HuH-7.5 (cell line): ENCODE measurements at regions not wholly inside any gene's neighbourhood (a gene's known extent, or its start where the extent isn't known, plus 50 kb on each side); places are given as distances from the start of the nearest gene placed in this dataset.

Source experiments
- DNase-seq: peaks from one replicate; pipeline ENCODE4 v3.0.0; 2011; ENCODE audit warnings: low spot score

DNA sequence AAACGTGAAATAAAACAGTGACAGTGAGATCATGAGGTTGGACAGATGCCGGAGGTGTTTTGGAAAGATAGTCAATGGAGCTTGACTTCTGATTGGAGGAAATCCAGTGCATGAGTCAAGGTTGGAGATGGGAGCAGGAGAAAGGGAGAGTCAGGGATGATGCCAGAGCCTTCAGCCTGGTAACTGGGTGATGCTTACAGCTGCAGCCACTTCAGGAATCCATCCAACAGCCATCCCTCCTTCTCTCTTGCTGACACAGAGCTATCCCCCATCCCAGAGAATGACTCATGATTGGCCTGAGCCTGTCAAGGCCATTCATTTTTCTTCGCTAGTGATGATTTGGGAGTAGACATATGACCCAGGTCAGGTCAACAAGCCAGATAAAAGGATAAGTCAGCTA, 112.8 kb downstream of the SAMD5 start:
- DNase-seq: no peak

- no peak for DNase-seq
Measured at GRCh38 chr6:147621961-147622360, 113.5 kb downstream of the SAMD5 start.

DNA sequence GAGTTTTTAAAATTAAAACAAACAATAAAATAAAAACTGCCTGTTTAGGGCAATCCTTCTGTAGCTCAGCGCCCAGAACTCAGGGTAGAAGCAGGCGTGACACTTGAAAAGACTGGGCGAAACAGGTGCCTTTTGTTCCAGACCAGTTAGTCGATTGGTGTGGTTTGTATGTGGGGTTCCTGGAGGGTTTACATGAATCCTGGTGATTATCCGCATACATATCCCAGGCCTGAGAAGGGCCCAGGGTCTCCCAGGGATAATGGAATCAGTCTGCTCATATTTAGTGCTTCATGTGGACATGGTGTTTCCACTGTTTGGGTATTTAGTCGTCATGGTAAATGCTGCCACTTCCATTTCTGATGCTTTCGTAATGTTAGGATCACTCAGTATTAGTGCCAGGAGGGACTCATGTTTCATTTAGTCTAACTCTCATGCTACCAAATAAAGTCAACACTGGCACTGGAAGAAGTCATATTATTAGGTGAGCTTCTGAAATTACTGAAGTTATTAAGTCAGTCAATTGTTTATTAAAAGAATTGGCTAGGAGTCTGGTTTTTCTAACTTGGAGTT, 116.5 kb downstream of the SAMD5 start:
- no peak for DNase-seq

- no peak for DNase-seq
Measured at GRCh38 chr6:147625946-147626345, 117.5 kb downstream of the SAMD5 start.

DNA sequence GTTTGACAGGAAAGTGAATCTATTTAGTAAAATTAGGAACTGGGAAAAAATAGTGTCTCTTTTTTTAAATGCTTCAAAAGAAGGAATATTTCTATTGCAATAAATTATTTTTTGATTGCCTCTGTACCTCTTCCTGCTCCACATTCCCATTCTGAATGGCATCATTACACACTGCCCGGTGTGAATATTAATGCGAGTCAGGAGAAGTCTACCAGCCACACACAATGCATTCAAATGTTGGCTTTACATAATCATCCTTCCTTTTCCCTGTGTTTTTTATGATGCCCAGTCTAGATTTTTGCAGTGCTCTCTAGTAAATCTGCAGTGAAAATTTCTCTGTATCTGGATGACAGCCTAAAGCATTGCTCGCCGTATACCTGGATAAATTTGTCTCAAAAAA, 118.9 kb downstream of the SAMD5 start:
- DNase-seq: no peak

DNA sequence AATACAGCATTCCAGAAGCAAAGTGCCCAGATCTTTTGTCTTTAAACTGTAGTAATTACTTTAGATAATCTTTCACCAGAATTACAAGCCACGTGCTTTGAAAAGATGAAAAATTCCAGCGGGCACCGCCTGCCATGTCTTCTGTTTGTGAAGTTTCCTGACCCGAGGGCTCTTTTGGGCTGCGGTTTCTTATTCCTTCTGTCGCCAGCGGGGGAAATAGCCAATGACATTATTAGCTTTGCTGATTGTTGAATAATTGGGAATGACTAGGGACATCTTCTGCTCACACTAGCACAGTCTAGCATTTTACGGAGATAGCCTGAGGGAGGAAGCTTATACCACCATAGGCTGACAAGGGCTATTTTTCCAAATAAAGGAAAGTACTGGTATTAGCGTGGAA, 124.7 kb downstream of the SAMD5 start:
- no peak for DNase-seq

- DNase-seq: no peak
Measured at GRCh38 chr6:147637620-147638195, 129.2 kb downstream of the SAMD5 start.

DNA sequence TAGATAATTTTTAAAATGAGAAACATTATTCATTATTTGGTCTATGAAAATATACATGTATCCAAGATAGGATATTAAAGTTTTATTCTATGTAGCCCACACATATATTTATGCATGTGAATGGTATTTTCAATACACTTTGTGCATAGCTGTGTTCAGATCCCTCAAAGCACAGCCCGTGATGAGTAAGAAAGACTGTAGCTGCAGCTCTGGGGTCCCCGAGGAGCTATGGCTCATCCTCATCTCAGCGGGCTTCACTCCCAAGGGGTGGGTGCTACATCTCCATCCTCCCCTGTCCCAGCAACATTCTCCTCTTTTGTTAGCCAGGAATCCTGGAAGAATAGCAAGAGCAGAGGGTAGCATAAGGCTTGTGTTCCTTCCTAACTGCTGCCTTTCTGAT, 130.8 kb downstream of the SAMD5 start:
- DNase-seq: no peak

DNA sequence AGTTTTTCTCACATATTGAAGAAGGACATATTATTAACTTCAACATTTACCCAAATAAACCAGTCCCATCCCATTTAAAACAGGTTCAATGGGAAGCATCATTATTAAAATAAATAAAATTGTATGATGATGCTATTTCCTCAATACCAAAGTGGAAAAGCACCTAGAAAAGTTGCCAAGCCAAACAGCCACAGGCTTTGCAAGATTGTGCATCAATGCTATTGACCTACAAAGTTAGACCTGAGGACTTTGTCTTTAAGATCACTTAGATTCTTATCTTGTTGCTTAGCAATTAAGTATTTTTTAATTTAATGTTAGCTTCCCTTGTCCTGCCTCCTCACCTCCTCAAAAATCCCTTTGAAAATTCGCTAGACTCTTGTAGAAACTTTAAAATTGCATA, 132.1 kb downstream of the SAMD5 start:
- DNase-seq: no peak

DNA sequence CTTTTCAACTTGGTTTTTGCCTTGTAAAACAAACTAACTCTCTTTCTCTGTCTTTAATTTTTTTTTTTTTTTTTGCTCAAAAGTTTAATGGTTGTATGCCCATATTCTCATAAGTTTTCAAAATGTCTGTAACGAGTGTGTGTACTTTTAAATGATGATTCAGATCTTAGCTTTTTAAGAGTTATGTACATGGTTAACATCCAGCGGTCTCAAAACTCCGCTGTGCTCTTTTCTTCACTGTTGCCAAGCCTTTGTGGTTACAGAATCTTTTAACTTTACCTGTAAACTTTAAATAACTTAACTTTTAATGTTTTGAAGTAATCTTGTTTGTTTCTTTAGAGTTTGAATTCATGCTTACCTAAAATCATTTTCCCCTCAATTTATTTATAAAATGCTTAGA, 133.0 kb downstream of the SAMD5 start:
- DNase-seq: no peak

DNA sequence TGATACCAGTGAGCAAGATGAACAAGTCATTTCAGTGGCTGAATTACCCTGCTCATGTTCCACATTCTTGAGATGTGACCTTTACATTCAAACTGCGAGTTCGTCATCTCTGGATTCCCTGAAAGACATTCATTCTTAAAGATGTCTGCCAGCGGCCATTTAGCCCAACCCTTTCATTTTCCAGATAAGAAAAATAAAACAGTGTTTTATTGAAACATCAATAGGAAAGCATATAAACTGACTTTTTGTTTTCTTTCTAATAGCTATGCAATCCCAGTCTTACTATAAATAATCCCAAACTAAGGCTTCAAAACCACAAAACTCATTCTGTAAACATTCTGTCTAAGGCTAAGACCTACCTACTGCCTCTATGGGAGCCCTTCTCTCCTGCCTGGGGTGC, 134.0 kb downstream of the SAMD5 start:
- DNase-seq: no peak

- no peak for DNase-seq
Measured at GRCh38 chr6:147643341-147644200, 135.1 kb downstream of the SAMD5 start.

- no peak for DNase-seq
Measured at GRCh38 chr6:147648916-147649315, 140.4 kb downstream of the SAMD5 start.

DNA sequence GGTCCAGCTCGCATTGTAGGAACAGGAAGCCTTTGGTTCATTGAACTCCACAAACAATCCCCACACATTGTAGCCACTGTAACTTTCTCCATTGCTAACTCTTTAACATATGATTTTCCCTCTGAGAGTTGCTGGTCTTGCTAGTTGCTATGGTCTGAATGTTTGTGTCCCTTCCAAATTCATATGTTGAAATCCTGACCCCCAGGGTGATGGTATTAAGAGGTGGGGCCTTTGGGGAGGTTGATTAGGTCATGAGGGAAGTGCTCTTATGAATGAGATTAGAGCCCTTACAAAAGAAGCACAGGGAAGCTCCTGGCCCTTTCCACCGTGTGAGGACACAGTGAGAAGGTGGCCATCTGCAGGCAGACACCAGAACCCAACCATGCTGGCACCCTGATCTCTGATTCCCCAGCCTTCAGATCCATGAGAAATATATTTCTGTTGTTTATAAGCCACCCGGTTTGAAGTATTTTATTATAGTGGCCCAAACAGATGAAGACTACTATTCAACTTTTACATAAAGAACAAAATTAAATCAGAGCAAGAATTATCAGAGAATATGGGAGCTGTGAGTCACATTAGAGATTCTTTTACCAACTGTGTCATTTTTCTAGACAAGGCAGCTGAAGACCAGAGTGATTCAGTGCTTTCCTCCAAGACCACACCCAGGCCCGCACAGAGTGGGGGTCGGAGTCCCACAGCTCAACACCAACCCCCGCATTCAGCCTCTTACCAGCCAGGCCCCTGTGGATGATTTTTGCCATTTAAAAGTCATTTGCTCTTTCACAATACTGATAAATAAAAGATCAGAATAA, 143.0 kb downstream of the SAMD5 start:
- DNase-seq: no peak

DNA sequence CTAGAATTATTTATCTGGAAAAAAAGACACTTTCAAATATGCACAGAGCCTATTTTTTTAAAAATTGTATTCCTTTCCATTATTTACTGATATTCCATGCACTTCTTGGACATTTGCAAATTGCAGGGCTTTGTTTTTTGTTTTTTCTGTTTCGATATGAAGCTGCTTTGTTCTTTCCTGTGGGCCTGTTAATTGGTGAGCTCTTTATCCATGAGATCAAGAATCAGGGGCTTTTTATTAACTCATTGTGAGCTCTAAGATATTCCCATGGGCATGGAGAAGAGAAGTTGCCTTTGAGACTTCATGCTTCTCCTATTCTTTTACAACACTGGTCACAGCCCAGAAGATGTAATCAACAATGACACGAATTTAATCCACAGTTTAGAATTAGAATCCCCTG, 145.1 kb downstream of the SAMD5 start:
- no peak for DNase-seq

GRCh38 chr6:147654103-147654845, 145.8 kb downstream of the SAMD5 start:
- no peak for DNase-seq

DNA sequence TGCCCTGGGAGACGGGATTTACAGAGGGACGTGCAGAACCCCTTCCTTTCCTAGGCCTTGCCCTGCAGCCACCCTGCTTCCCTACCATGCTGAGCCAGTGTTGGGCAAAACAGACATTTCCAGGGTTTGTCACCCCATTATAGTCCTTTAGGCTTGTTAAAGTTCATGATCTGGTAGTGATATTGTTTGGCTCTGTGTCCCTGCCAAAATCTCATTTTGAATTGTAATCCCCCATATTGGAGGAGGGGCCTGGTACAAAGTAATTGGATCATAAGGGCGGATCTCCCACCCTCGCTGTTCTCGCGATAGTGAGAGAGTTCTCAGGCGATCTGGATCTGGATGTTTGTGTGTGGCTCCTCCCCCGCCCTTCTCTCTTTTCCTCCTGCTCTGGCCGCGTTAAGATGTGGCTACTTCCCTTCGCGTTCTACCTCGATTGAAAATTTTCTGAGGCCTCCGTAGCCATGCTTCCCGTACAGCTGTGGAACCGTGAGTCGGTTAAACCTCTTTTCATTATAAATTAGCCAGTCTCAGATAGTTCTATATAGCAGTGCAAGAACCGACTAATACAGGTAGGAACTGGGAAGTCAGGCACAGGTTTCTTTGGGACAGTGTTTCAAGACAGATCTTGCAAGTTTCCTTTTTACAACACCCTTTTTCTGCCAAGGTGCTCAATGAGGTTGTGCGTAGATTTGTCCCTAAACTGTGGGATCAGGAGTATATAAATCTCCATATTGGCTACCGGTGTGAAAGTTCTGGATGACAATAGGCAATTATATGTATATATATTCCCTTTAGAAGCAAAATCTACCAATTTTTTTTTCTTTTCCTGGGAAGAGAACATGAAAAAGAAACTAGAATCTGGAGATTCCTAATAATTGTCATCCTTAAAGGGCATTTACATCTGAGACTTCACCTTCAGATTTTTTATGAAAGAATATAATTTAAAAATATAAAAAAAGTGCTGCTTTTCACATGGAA, 152.1 kb downstream of the SAMD5 start:
- no peak for DNase-seq

GRCh38 chr6:147662646-147663045, 154.2 kb downstream of the SAMD5 start:
- no peak for DNase-seq

DNA sequence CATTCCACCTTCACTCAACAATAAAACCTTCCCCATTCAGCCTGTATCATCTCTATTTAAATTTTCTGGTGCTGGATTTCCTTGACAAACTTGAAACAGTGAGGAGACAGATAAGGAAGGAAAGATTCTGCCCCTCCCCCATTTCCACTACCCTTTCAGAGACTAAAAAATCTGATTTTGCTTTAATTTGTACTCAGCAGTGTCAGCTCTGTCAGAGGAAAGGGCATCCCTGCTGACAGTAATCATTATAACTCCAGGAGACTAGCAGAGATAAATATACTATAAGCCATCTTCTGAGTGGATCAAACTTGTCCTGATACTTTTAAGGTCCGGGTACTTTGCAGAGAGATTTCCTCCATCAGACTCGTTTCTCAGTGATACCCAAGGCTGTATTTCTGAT, 155.6 kb downstream of the SAMD5 start:
- no peak for DNase-seq

DNA sequence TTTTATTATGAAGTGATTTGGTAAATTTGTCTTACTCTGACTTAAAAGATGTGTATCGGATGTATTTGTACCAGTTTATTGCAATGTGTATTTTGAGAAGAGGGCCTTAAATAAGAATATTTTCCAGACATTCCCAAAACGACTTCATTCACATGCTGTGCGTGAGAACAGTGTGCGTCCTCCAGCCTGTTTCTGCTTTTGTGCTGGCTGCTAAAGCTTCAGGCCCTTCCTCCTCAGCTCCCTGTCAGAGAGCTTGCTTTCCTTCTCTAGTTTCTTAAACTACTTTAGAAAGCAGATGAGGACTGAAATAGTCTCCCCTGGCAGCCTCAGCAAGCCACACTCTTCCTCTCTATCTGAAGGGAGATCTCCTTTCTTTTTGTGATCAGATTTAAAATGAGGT, 157.8 kb downstream of the SAMD5 start:
- no peak for DNase-seq

DNA sequence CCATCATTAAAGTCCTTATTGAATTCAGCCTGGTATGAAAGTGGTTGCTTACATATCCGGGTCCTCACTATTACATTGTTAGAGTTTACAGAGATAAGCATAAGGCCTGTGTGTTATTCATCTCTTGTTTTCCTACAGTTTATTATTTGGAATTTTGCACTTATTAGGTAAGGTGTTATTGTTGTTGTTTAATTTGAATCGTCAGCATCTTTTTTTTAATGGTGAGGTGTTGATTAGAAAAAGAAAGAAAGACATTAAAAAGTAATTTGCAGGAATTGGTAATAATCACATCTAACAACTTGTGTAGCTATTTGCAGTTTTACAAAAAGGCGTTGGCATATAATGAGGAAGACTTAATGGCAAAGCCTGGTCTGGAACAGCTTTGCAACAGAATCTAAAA, 158.6 kb downstream of the SAMD5 start:
- DNase-seq: no peak
